ENCODE measurements at regions not wholly inside any gene's neighbourhood (a gene's known extent, or its start where the extent isn't known, plus 50 kb on each side); places are given as distances from the start of the nearest gene placed in this dataset.

DNA sequence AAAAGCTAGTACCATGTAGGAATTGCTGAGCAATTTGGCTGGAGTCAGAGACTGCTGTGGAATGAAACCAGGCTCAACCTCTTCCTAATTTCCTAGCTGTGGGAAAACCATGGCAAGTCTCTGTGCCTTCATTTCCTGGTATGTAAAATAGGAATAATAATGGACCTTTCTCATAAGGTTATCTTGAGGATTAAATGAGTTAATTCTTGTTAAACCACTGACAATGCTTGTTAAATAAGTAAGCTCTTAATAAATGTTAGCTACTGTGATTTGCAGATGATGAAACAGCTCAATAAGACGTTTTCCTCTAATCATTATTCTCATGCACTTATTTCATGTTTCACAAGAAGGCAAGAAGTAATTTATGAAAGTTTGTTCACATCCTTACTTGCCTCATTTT is 346.7 kb downstream of the RND3 start:
- TF ChIP-seq, protein P1, sequence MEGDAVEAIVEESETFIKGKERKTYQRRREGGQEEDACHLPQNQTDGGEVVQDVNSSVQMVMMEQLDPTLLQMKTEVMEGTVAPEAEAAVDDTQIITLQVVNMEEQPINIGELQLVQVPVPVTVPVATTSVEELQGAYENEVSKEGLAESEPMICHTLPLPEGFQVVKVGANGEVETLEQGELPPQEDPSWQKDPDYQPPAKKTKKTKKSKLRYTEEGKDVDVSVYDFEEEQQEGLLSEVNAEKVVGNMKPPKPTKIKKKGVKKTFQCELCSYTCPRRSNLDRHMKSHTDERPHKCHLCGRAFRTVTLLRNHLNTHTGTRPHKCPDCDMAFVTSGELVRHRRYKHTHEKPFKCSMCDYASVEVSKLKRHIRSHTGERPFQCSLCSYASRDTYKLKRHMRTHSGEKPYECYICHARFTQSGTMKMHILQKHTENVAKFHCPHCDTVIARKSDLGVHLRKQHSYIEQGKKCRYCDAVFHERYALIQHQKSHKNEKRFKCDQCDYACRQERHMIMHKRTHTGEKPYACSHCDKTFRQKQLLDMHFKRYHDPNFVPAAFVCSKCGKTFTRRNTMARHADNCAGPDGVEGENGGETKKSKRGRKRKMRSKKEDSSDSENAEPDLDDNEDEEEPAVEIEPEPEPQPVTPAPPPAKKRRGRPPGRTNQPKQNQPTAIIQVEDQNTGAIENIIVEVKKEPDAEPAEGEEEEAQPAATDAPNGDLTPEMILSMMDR (IDR thresholded peaks at IDR 0.05) = no peak
- TF ChIP-seq ZFX (IDR thresholded peaks at IDR 0.05; ENCODE audit: borderline replicate concordance) = no peak
